ENCODE measurements at regions not wholly inside any gene's neighbourhood (a gene's known extent, or its start where the extent isn't known, plus 50 kb on each side); places are given as distances from the start of the nearest gene placed in this dataset.

GRCh38 chr10:128614802-128615553, 488.8 kb upstream of the MKI67 start:
- Histone ChIP-seq H3K27me3 (ENCODE audit: control insufficient read depth, insufficient read depth, low read length) (no peaks in the 10 kb centered on the region), H3K36me3 (ENCODE audit: control insufficient read depth, insufficient read depth, low read length) (no peaks in the 10 kb centered on the region), H3K4me3 (ENCODE audit: low read depth, low read length) (no peak overlapping the region)
- TF ChIP-seq CTCF (IDR thresholded peaks at IDR 0.05; ENCODE audit: insufficient read depth, low read length, poor library complexity, severe bottlenecking) = no peak
- no peak for DNase-seq (ENCODE audit: low read depth)

GRCh38 chr10:128617532-128617931, 491.3 kb upstream of the MKI67 start:
- H3K36me3 ChIP-seq (ENCODE audit: control insufficient read depth, insufficient read depth, low read length) = no peaks in the 10 kb centered on the region
- no peak for DNase-seq (ENCODE audit: low read depth)
- no peak for TF ChIP-seq CTCF (IDR thresholded peaks at IDR 0.05; ENCODE audit: insufficient read depth, low read length, poor library complexity, severe bottlenecking)
- H3K27me3 ChIP-seq (ENCODE audit: control insufficient read depth, insufficient read depth, low read length) = no peaks in the 10 kb centered on the region
- no peak overlapping the region for H3K4me3 ChIP-seq (ENCODE audit: low read depth, low read length)

GRCh38 chr10:128622706-128623105, 496.5 kb upstream of the MKI67 start:
- H3K4me3 ChIP-seq (ENCODE audit: low read depth, low read length) = no peak overlapping the region
- no peak for TF ChIP-seq CTCF (IDR thresholded peaks at IDR 0.05; ENCODE audit: insufficient read depth, low read length, poor library complexity, severe bottlenecking)
- H3K36me3 ChIP-seq (ENCODE audit: control insufficient read depth, insufficient read depth, low read length) = no peaks in the 10 kb centered on the region
- DNase-seq (ENCODE audit: low read depth) = no peak
- H3K27me3 ChIP-seq (ENCODE audit: control insufficient read depth, insufficient read depth, low read length) = no peaks in the 10 kb centered on the region

GRCh38 chr10:128623776-128624175, 497.6 kb upstream of the MKI67 start:
- H3K4me3 ChIP-seq (ENCODE audit: low read depth, low read length) = no peak overlapping the region
- no peaks in the 10 kb centered on the region for H3K36me3 ChIP-seq (ENCODE audit: control insufficient read depth, insufficient read depth, low read length)
- no peaks in the 10 kb centered on the region for H3K27me3 ChIP-seq (ENCODE audit: control insufficient read depth, insufficient read depth, low read length)
- no peak for TF ChIP-seq CTCF (IDR thresholded peaks at IDR 0.05; ENCODE audit: insufficient read depth, low read length, poor library complexity, severe bottlenecking)
- DNase-seq (ENCODE audit: low read depth) = no peak

GRCh38 chr10:128624656-128625530, 498.7 kb upstream of the MKI67 start:
- Histone ChIP-seq H3K36me3 (ENCODE audit: control insufficient read depth, insufficient read depth, low read length) (no peaks in the 10 kb centered on the region), H3K4me3 (ENCODE audit: low read depth, low read length) (no peak overlapping the region), H3K27me3 (ENCODE audit: control insufficient read depth, insufficient read depth, low read length) (no peaks in the 10 kb centered on the region)
- no peak for TF ChIP-seq CTCF (IDR thresholded peaks at IDR 0.05; ENCODE audit: insufficient read depth, low read length, poor library complexity, severe bottlenecking)
- no peak for DNase-seq (ENCODE audit: low read depth)

All from kidney epithelial cell (primary cell).